Lower lobe of right lung (tissue), 2 donors: ENCODE measurements at regions not wholly inside any gene's neighbourhood (a gene's known extent, or its start where the extent isn't known, plus 50 kb on each side); places are given as distances from the start of the nearest gene placed in this dataset.
A peak's percentile ranks its signal among the peaks of the same experiment; 100 is the strongest.

ENCODE experiments used
- ATAC-seq, 2 donors: fragments of 200-7000 bp; cut with Tn5 transposase; one replicate each; pipeline ENCODE4 v1.9.1; 2020 to 2022; ENCODE audit warnings: mild to moderate bottlenecking in 2 of 2, moderate library complexity in 2 of 2
- DNase-seq: peaks from one replicate; pipeline ENCODE4 v3.0.0-alpha.2; 2020
- H3K27ac ChIP-seq: fragments of 200-600 bp; one replicate; pipeline ENCODE4 v1.8.0; 2022
- H3K27me3 ChIP-seq: fragments of 200-600 bp; one replicate; pipeline ENCODE4 v1.8.0; 2022; ENCODE audit warnings: low read depth
- H3K36me3 ChIP-seq: fragments of 200-600 bp; one replicate; pipeline ENCODE4 v1.8.0; 2022; ENCODE audit warnings: mild to moderate bottlenecking
- H3K4me1 ChIP-seq: fragments of 200-600 bp; one replicate; pipeline ENCODE4 v1.8.0; 2022
- H3K4me3 ChIP-seq: fragments of 200-600 bp; one replicate; pipeline ENCODE4 v1.8.0; 2022; ENCODE audit warnings: mild to moderate bottlenecking
- H3K9me3 ChIP-seq: fragments of 200-600 bp; one replicate; pipeline ENCODE4 v1.8.0; 2022
- CTCF ChIP-seq: fragments of 200-600 bp; IDR thresholded peaks from one replicate; pipeline ENCODE4 v1.8.0; 2022; ENCODE audit warnings: antibody characterized with exemption, mild to moderate bottlenecking
- intact Hi-C: fragments of 100-400 bp; cut with DNase I; formaldehyde crosslinking; loops from one replicate; pipeline ENCODE4 v1.11.0; 2022
- donor health status: DM: no; HTN: yes; CAD: no; lungs with severe emphysema.

- Histone ChIP-seq H3K27me3 (no peaks in the 10 kb centered on the region), H3K4me1 (no peaks in the 10 kb centered on the region), H3K4me3 (no peak overlapping the region), H3K9me3 (no peaks in the 10 kb centered on the region), H3K27ac (no peak overlapping the region), H3K36me3 (no peaks in the 10 kb centered on the region)
- DNase-seq (no peak), ATAC-seq (peak in 1 of 2 donors; percentile 61)
- intact Hi-C loops, result no loop called here
- no peak for TF ChIP-seq CTCF
These were observed 118.3 kb upstream of the FGGY start for GRCh38 chr1:59178339-59179187.

- ATAC-seq, result no peak
- H3K4me1 ChIP-seq, result no peaks in the 10 kb centered on the region
- no peaks in the 10 kb centered on the region for H3K27me3 ChIP-seq
- H3K9me3 ChIP-seq, result no peaks in the 10 kb centered on the region
- H3K36me3 ChIP-seq, result no peaks in the 10 kb centered on the region
- no peak overlapping the region for H3K4me3 ChIP-seq
- intact Hi-C loops, result no loop called here
- no peak overlapping the region for H3K27ac ChIP-seq
- TF ChIP-seq CTCF, result no peak
- DNase-seq, result no peak
These were observed 117.2 kb upstream of the FGGY start for GRCh38 chr1:59179673-59180072.

GRCh38 chr1:59180735-59181134, 116.2 kb upstream of the FGGY start:
- H3K9me3 ChIP-seq, result no peaks in the 10 kb centered on the region
- no peak for ATAC-seq
- intact Hi-C loops, result no loop called here
- H3K27ac ChIP-seq, result no peak overlapping the region
- TF ChIP-seq CTCF, result no peak
- no peak overlapping the region for H3K4me3 ChIP-seq
- H3K36me3 ChIP-seq, result no peaks in the 10 kb centered on the region
- DNase-seq, result no peak
- no peaks in the 10 kb centered on the region for H3K4me1 ChIP-seq
- H3K27me3 ChIP-seq, result no peaks in the 10 kb centered on the region

- H3K9me3 ChIP-seq, result no peaks in the 10 kb centered on the region
- DNase-seq (no peak), ATAC-seq (no peak)
- no peak for TF ChIP-seq CTCF
- no peaks in the 10 kb centered on the region for H3K27me3 ChIP-seq
- no peaks in the 10 kb centered on the region for H3K4me1 ChIP-seq
- H3K4me3 ChIP-seq, result no peak overlapping the region
- H3K36me3 ChIP-seq, result no peaks in the 10 kb centered on the region
- intact Hi-C loops, result no loop called here
- no peak overlapping the region for H3K27ac ChIP-seq
These were observed 113.1 kb upstream of the FGGY start for GRCh38 chr1:59183749-59184317.

- Histone ChIP-seq H3K36me3 (no peaks in the 10 kb centered on the region), H3K27ac (no peak overlapping the region), H3K4me3 (no peak overlapping the region), H3K27me3 (no peaks in the 10 kb centered on the region), H3K9me3 (no peaks in the 10 kb centered on the region), H3K4me1 (no peaks in the 10 kb centered on the region)
- intact Hi-C loops, result no loop called here
- no peak for DNase-seq
- ATAC-seq, result no peak
- no peak for TF ChIP-seq CTCF
These were observed 112.5 kb upstream of the FGGY start for GRCh38 chr1:59184365-59184905.
